GM19463 (cell line): ENCODE measurements at regions not wholly inside any gene's neighbourhood (a gene's known extent, or its start where the extent isn't known, plus 50 kb on each side); places are given as distances from the start of the nearest gene placed in this dataset.
A peak's percentile ranks its signal among the peaks of the same experiment; 100 is the strongest.

Experiments used
- ATAC-seq: cut with Tn5 transposase; IDR thresholded peaks from one replicate; pipeline ENCODE4 v1.9.1; 2021; ENCODE audit warnings: mild to moderate bottlenecking, moderate library complexity; ENCODE audit not compliant: unreplicated experiment

DNA sequence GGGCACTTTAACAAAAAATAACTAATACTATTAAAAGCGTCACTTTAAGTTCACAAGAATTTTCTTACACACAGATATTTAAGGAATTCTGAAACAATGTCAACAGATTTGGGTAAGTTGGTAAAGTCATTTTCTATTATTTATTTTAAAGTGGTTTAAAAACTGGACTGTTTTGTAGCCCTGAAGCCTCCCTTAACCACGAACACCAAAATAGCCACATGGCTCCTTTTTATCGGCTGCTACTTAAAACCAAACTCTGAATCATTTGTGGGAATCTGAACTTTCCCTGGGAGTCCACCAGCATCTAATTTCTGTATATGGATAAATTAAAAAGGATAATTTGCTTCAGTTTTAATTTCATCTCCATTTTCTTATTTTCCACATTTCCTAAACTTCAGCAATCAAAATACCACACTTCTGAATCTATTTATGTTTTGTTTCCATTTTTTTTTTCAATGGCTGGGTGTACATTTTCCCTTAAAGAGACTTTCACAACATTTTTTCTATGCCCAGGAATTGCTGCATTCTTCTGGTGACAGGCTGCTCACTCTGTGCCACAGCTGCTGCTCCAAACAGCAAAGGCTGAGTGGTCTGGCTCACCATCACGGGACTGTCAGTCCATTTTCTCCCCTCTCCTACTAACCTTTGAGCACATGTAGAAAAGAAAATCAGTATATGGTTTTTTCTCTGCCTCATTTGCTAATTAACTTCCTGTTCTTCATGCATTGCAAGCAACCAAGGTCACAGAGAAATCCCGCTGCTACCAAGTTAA is 255.5 kb upstream of the KCNJ16 start:
- no peak for ATAC-seq

DNA sequence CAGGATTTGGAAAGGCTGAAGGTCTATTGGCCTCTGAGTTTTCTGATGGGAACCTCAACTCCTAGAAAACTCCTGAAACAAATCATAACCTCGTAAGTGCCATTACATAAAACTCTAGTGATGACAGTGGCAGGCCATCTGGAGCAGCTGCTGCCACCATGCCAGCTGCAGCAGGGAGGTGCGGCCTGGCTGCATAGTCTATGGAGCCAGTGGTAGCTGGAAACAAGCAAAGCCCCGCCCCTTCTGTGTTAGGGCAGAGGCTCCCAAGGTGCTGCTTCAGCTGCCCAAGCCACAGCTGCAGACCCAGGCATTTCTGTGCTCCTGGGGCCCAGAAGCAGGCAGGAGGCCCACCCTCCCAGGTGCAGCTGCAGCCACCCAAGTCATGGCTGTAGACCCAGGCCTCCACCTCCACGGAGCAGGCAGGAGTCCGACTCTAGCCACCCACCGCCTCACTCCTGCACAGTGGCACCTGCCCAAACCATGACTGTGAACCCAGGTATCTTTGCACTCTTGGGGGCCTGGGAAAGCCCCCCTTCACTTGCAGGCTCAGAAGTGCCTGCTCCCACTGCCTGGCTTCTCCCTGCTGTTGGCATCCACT is 254.1 kb upstream of the KCNJ16 start:
- no peak for ATAC-seq

DNA sequence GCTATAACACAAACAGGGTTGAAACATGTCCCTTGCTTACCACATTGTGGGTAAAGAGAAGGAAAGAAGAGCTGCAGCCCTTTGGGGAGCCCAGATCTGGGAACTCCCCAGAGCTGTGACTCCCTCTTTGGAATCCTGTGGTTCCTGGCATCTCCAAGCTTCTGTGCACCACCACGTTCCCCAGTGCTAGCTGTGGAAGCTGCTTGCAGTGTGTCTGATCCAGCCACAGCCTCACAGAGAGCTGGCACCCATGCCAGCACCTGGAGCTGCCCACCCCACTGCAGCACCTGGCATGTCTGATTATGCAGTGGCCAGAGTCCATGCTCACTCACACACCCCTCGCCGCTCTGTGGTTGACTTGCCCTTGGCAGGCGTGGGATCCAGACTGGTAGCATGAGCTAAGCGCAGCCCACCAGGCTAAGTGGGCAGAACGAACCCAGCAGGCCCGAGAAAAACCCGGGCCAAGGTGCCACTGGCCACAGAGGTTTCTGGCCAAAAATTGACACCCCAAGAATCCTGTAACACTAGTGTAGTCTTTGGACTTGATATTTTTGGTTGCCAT is 252.6 kb upstream of the KCNJ16 start:
- ATAC-seq, result no peak

DNA sequence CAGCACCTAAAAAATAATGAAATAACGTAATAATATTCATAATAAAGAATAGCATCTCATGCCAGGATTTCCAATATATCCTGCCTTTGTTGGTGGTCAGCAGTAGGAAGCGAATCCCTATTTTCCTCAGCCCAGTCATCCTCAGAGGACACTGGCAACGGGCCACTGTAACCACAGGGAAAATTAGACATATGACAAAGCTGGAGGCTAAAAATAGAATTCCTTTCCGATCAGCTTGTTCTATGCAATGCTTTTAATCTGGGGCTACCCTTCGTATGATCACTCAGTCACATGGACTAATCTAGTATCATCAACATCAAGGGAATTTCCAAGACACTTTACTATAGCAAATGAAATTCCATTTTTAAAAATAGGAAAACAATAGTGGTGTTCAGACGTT is 246.9 kb upstream of the KCNJ16 start:
- ATAC-seq, result no peak

DNA sequence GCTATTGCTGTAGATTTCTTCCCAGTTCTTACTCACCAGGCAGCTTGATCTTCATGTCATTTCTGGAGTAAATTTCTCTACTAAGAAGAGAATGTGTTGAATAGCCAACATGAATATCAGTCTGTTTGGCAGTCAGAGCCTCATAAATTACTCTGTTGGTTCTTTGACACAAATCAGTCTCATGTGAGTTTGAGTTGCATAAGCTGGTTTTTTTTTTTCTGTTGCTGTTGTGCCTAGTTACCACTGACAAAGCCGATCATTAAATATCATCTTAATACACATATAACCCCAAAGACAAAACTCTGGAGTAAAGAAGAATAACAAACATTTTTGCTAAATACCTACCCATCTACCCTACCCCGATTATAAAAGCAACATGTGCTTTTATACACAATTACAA is 240.5 kb upstream of the KCNJ16 start:
- ATAC-seq, result no peak

DNA sequence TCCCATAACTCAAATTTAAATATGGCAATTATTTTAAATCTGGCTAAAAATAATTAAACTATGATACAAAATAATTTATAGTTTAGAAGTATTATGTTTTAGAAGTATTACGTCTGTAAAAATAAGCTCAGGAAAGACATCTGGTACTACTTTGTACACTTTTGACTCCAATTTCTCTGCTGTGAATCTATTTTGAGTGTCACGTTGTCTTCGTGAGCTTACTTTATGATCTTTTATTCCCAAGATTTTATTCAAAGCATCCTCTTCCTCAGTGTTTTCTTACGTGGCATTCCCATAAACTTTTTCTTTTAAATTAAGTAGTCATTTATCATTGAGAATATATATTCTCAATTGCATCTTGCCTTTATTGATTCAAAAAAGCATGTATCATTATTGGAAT is 223.3 kb upstream of the KCNJ16 start:
- ATAC-seq, result no peak

DNA sequence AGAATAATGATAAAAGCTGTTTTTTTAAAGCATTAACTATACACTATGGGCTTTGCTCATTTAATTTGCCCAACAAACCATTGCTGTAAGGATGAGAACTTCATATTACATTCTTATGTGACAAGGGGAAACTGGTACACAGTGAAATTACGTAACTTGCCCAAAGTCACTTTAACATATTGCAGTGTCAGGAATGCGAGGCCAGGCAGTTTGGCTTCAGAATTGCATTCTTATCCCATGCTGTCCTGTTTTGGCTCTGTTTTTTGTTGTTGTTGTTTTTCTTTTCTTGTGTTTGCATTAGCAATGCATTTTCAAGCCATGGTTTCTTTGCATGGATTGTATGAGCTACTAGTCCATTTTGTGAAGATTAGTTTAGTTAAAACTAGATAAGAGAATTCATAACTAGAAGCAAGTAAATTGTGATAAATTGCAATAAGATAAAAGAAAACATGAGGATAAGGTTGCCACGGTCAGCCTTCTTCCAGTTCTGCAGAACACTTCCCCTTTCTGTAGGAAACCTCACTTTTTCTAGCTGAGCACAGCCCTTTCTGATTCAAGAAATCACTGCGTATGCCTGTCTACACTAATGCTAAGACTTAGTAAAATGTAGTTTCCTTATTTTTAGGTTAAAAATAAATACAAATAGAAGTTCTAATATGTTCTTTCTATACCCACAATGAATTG is 221.3 kb upstream of the KCNJ16 start:
- ATAC-seq, result no peak

DNA sequence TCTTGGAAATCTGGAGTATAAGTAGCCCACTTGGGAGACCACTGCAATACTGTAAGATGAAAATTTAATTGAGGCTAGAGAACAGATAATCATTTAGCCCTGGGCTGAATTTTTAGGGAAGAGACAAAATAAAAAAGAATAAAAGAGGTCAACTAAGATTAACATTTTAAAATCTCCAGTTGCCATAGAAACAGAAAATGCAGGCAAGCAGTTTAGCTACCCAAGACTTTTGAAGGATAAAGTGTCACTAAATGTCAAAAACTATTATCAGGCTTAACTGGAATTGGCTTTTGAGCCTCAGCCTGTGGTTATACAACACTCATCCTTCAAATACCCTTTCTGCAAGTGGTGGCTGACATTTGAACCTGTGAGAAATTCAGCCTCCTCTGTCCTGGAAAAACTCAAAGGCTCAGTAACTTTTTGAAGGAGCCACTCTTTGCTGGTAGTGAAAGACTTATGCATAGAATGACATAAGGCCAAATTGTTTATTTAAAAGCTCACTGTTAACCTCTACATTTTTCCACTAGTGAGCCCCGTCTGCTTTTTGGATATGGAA is 220.7 kb upstream of the KCNJ16 start:
- no peak for ATAC-seq

DNA sequence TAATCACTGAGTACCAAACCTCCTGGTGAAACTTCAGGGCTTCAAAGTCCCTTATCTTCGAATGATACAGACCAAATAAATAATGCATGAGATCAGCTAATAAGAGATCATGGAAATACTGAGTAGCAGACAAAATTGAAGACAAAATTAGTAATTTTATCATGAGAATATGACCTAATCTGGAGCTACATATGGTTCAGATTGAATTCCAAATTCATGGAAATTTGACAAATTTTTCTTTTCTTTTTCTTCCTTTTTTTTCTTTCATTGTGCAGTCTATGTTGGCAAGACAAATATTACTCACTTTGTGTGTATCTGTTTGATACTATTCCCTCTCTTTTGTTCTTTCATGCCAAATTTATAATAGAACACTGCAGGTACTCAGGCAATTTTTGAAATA is 218.1 kb upstream of the KCNJ16 start:
- ATAC-seq, result no peak

DNA sequence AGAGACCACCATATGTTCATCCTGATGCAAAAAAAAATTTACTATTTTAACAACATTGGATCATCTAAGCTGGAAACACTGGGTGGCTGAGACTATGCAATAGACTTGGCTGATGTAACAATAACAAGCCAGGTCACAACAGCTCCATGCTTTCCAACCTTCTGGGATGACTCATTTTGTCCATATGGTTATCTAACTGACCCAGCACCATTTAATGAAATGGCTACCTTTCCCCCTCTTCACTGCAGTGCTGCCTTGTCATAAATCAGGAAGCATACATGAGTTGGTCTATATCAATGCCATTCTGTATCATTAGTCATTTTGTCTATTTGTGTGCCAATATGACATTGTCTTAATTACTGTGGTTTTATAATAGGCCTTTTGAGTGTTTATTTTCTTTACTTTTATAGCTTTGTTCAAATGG is 217.6 kb upstream of the KCNJ16 start:
- no peak for ATAC-seq

DNA sequence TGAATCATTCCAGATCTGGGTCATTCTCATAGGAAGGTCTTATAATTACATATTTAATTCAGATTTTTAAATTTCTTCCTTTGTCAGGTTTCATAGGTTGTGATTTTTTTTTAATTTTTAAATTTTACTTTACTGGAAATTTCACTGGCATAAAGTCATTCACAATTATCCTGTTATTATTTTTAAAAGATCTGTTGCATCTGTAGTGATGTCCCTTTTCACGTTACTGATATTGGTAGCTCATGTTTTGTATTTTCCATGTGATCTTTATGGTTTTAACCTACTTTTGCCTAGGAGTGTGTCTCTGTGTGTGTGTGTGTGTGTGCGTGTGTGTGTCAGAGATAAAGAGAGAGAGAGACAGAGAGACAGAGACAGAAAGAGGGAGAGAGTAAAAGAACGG is 216.6 kb upstream of the KCNJ16 start:
- no peak for ATAC-seq

DNA sequence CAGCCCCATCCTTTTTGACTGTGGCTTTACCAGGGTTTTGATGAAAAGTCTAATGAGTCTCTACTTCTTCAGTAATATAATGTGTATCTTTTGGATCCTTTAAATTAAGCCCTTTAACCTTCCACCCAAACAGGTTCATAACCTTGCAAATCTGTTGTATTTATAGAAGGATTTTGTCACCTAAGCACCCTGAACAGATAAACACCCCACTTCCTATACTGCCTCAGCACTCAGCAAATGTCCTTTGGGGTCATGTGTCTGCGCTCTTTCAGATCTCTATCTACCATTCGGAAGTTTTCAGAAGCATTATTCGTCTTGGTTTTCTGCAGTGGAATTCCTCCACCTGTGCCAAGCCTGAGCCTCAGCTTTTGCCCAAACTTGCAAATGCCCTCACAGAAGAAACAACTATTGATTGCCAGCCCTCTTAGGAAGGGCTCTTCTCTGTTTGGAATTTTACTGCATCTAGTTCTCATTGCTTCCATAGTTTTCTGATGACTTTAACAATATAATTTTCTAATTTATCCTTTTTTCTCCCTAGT is 214.8 kb upstream of the KCNJ16 start:
- no peak for ATAC-seq

DNA sequence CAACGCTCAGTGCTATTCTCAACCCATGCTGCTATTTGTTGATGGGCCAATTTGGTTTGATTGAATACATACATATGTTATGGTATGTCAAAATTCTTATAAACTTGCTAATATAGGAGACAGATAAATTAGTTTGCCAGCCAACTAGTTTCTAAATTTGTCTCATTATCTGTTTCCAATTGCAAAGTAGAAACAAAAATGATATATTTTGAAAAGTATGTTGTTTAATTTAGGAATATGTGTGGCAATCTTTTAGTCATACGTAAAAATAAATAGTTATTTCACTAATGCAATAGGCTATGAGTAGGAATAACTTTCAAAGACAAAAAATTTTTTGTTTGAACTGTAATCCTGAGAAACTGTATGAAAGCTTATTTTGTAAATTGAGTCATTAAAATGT is 210.6 kb upstream of the KCNJ16 start:
- ATAC-seq, result no peak

DNA sequence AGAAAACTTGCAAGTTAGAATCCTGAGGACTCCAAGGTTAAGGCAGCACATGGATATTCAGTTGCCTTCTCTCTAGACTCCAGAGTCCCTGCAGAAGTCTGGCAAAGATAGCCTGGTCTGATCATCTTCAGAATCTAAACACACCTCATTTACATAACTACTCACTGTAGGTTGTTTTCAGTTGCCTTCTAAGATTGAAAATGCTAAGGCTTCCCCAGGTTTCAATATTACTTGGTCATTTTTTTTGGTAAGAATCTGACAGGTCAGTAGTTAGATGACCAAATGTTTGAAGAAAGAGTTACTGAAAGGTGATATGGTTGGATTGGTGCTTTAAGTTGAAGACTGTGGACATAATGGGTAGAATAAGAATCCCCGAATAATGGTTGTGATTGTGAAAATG is 205.4 kb upstream of the KCNJ16 start:
- ATAC-seq, result peak; percentile 69

DNA sequence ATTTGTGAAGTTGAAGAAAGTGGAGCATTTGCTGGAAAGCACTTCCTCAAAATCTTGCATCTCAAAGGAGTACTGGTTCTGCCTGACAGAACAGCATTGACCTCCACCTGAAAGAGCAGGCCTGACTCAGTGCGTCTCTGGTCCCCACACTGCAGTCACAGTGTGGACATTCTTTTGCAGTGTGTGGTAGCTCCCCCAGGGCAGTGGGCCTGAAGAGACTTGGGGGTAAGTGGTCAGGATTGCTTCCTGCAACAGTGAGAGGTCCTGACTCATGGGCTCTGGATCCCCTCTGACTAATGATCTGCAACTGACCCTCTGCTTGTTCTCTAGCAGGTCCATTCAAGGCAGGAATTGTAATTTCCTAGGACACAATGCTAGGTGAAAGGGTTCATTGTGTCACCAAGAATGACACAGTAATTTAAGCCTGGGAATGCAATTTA is 204.9 kb upstream of the KCNJ16 start:
- ATAC-seq, result peak; percentile 58

DNA sequence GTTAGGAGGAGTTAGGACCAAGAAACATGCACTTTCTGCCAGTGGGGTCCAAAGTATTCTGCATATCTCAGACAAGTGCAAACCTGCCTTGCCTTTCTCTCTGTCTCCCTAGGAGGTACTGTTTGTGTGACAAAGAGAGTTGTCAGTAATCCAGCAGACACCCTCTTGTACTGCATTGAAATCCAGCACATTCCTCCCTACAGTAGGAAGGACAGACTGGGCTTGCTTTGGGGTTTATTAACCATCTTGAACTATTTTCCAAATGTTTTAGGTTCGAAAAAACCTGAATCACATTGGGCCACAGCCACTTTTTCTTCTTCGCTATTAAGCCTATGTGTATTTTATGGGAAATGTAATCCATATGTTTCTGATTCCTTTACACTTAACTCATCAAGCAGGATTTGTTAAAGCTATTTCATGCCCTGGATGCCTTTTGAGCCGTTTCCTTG is 204.2 kb upstream of the KCNJ16 start:
- no peak for ATAC-seq

DNA sequence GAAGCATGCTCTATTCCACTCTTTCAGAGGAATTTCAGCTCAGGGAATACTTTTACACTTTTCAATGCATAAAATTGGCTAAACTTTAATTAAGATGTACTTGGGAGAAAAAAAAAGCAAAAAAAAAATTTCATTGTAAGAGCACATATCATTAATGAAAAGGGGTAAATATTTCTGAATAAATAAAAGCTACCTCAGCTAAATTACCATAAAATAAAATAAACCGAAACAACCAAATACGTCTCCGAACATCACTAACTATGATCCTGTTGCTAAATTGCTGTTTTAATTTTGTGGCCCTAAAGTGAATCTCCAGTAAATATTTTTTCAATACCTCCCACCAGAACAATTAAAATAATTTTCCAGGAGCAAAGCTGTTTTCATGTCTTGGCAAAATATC is 203.7 kb upstream of the KCNJ16 start:
- ATAC-seq, result no peak

DNA sequence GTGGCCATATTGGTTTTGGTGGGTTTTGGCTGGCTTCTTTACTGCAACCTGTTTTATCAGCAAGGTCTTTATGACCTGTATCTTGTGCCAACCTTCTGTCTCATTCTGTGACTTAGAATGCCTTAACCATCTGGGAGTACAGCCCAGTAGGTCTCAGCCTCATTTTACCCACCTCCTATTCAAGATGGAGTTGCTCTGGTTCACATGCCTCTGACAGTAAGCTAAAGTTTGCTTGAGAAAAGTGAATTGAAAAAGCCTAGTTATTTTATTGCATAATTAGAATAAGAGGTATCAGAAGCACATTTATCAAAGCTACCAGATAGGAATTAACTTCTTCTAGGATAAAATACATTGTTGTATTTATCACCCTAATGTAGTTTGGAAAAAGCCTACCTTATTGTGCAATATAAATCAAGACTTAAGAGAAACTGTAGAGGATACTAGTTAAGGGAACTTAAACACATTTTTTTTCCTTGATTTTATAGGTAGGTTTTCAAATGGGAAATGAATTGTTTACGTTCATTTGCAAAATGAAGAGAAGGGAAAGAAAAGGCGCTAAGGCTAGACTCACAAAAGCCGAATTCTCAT is 202.3 kb upstream of the KCNJ16 start:
- ATAC-seq, result no peak

DNA sequence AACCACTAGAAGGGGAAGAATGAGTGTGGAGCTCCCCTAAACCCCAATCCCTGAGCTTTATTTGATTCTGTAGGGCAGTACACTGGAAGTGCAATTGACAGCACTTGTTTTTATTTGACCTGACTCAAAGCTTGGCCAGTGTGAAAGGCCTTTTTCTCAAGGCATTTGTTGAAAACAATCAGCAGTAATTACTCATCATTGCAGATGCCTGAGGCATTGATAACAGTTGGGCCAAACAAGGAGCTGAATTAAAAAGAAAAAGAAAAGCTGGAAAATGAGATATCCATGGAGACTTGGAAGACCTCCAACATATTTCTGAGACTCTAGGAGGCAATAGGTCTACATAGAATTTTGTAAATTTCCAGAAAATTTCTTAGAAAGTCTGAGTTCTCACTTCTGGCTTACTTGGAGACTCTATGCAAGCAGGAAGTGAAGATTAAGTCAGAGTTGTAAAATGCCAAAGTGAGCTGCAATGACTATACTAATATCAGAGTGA is 200.8 kb upstream of the KCNJ16 start:
- ATAC-seq, result no peak

DNA sequence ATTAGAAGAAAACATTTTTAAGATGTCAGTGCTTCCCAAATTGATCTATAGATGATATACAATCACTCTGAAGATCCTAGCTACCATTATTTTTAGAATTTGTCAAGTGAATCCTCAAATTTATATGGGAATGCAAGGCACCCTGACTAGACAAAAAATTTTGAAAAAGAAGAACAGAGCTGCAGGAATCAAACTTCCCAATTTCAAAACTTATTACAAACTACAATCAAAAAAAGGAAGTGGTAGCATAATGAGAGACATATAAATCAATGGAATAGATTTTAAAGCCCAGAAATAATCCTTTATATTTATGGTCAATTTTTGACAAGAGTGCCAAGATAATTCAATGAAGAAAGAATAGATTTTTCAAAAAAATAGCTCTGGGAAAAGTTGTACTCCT is 198.3 kb upstream of the KCNJ16 start:
- ATAC-seq, result no peak

DNA sequence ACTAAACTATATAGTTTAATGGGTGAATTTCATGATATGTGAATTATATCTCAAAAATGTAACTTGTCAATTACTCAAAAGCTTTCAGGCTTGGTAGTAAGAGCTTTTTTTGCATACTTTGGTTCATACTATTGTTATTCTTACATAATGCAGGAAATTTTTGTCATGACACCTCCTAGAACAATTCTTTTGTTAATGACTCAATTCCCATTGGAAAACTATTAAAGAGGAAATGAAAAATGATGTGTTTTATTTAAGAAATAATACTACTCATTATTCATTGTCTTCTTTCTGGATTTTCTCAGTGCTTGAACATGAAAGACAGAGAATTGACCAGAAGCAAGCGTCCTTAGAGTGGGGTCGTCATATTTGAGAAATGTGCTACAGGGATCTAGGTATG is 196.4 kb upstream of the KCNJ16 start:
- no peak for ATAC-seq
